ENCODE measurements at regions not wholly inside any gene's neighbourhood (a gene's known extent, or its start where the extent isn't known, plus 50 kb on each side); places are given as distances from the start of the nearest gene placed in this dataset.

GRCh38 chr6:120200853-120201252 lies 851.3 kb upstream of the MAN1A1 start:
- TF ChIP-seq, protein P1, sequence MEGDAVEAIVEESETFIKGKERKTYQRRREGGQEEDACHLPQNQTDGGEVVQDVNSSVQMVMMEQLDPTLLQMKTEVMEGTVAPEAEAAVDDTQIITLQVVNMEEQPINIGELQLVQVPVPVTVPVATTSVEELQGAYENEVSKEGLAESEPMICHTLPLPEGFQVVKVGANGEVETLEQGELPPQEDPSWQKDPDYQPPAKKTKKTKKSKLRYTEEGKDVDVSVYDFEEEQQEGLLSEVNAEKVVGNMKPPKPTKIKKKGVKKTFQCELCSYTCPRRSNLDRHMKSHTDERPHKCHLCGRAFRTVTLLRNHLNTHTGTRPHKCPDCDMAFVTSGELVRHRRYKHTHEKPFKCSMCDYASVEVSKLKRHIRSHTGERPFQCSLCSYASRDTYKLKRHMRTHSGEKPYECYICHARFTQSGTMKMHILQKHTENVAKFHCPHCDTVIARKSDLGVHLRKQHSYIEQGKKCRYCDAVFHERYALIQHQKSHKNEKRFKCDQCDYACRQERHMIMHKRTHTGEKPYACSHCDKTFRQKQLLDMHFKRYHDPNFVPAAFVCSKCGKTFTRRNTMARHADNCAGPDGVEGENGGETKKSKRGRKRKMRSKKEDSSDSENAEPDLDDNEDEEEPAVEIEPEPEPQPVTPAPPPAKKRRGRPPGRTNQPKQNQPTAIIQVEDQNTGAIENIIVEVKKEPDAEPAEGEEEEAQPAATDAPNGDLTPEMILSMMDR (conservative IDR thresholded peaks at IDR 0.05; ENCODE audit: low read length): no peak
- TF ChIP-seq EZH2phosphoT487 (IDR thresholded peaks at IDR 0.05; ENCODE audit: borderline replicate concordance, low read depth, low read length): no peak
